ENCODE measurements at regions not wholly inside any gene's neighbourhood (a gene's known extent, or its start where the extent isn't known, plus 50 kb on each side); places are given as distances from the start of the nearest gene placed in this dataset.

DNA sequence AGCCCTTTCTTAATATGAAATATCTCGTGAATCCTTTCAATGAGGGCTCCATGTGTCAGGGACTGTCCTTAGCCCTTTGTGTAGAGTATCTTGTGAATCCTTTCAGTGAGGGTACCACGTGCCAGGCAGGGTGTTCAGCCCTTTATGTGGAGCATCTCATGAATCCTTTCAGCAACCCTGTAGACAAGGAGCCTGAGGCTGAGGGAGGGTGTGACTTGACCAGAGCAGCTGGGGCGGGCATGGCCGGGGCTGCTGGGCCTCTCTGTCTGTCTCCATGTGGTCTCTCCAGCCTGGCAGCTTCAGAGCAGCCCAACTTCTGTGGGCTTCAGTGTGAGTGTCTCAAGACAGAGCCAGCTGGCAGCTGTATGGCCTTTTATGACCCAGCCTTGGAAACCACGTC, 140.2 kb downstream of the AACS start:
- H3K27me3 ChIP-seq: peaks cover 0 to 3% (median 0%) of the 10 kb centered on the region in 3 donors
- no peaks in the 10 kb centered on the region for H3K36me3 ChIP-seq
- no peak for TF ChIP-seq POLR2A (IDR thresholded peaks at IDR 0.05)
- H3K9me3 ChIP-seq: no peaks in the 10 kb centered on the region
- in situ Hi-C loops (cut with MboI; ENCODE audit: low sequenced_read_pairs in 4 of 4): no loop called here
- H3K27ac ChIP-seq: no peak overlapping the region
- intact Hi-C loops (cut with DNase I; ENCODE audit: low total_unique reads): no loop called here
- ATAC-seq (no peak), DNase-seq (no peak)
- no peaks in the 10 kb centered on the region for H3K4me1 ChIP-seq
- no peak overlapping the region for H3K4me3 ChIP-seq

DNA sequence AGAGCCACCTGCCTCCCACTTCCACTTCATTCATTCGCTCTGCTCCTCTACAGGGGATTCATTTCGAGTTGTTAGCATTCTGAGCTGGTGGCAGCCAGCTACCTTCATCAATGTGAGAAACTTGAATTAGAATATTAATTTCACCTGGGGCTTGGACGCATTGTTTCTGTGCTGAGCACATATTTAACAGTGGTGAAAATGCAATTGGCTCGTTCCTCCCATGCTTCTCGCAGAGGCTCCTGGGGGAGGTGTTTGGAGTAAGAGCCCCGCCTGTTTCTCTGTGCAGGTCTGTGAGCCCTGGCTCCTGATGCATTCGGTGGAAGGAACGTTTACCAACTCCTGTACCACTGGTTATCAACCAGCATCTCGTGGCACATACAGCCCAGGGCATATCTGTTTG, 141.5 kb downstream of the AACS start:
- in situ Hi-C loops (cut with MboI; ENCODE audit: low sequenced_read_pairs in 4 of 4) (no loop called here), intact Hi-C loops (cut with DNase I; ENCODE audit: low total_unique reads) (no loop called here)

DNA sequence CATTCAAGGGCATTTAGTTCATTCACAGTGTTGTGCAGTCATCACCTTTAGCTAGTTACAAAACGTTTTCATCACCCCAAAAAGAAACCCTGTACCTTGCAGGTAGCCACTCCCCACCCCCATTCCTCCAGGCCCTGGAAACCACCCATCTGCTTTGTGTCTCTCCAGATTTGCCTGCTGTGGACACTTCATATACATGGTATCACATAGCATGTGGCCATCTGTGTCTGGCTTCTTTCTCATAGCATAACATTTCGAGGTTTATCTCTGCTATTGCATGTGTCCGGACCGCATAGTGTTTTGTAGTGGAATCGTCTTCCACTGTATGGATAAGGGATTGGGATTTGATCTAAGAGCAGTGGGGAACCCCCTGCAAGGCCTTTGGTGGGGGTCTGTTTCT, 143.1 kb downstream of the AACS start:
- DNase-seq (no peak), ATAC-seq (no peak)
- no peaks in the 10 kb centered on the region for H3K4me1 ChIP-seq
- H3K27me3 ChIP-seq: peaks cover 0 to 3% (median 0%) of the 10 kb centered on the region in 3 donors
- intact Hi-C loops (cut with DNase I; ENCODE audit: low total_unique reads): no loop called here
- H3K9me3 ChIP-seq: no peaks in the 10 kb centered on the region
- in situ Hi-C loops (cut with MboI; ENCODE audit: low sequenced_read_pairs in 4 of 4): no loop called here
- no peak overlapping the region for H3K4me3 ChIP-seq
- no peak overlapping the region for H3K27ac ChIP-seq
- TF ChIP-seq, protein P1, sequence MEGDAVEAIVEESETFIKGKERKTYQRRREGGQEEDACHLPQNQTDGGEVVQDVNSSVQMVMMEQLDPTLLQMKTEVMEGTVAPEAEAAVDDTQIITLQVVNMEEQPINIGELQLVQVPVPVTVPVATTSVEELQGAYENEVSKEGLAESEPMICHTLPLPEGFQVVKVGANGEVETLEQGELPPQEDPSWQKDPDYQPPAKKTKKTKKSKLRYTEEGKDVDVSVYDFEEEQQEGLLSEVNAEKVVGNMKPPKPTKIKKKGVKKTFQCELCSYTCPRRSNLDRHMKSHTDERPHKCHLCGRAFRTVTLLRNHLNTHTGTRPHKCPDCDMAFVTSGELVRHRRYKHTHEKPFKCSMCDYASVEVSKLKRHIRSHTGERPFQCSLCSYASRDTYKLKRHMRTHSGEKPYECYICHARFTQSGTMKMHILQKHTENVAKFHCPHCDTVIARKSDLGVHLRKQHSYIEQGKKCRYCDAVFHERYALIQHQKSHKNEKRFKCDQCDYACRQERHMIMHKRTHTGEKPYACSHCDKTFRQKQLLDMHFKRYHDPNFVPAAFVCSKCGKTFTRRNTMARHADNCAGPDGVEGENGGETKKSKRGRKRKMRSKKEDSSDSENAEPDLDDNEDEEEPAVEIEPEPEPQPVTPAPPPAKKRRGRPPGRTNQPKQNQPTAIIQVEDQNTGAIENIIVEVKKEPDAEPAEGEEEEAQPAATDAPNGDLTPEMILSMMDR (IDR thresholded peaks at IDR 0.05 in 4 of 5, conservative IDR thresholded peaks at IDR 0.05 in 1 of 5): no peak
- TF ChIP-seq POLR2A (IDR thresholded peaks at IDR 0.05): no peak
- H3K36me3 ChIP-seq: no peaks in the 10 kb centered on the region

More for the DNA sequence above, 141.5 kb downstream of the AACS start:
- Histone ChIP-seq H3K9me3 (no peaks in the 10 kb centered on the region), H3K27me3 (peaks cover 0 to 3% (median 0%) of the 10 kb centered on the region in 3 donors), H3K27ac (no peak overlapping the region), H3K36me3 (no peaks in the 10 kb centered on the region), H3K4me3 (no peak overlapping the region), H3K4me1 (no peaks in the 10 kb centered on the region)
- TF ChIP-seq POLR2A (IDR thresholded peaks at IDR 0.05): no peak
- TF ChIP-seq, protein P1 (IDR thresholded peaks at IDR 0.05 in 4 of 5, conservative IDR thresholded peaks at IDR 0.05 in 1 of 5): no peak
- ATAC-seq: no peak
- no peak for DNase-seq

- Histone ChIP-seq H3K9me3 (no peaks in the 10 kb centered on the region), H3K27me3 (peaks cover 0 to 7% (median 0%) of the 10 kb centered on the region in 3 donors), H3K4me1 (no peaks in the 10 kb centered on the region), H3K36me3 (no peaks in the 10 kb centered on the region), H3K4me3 (no peak overlapping the region), H3K27ac (no peak overlapping the region)
- ATAC-seq (no peak), DNase-seq (no peak)
- no peak for TF ChIP-seq POLR2A (IDR thresholded peaks at IDR 0.05)
- TF ChIP-seq, protein P1 (IDR thresholded peaks at IDR 0.05 in 4 of 5, conservative IDR thresholded peaks at IDR 0.05 in 1 of 5): no peak
- in situ Hi-C loops (cut with MboI; ENCODE audit: low sequenced_read_pairs in 4 of 4): no loop called here
- intact Hi-C loops (cut with DNase I; ENCODE audit: low total_unique reads): no loop called here
Observed at GRCh38 chr12:125208942-125209341, 143.7 kb downstream of the AACS start.

DNA sequence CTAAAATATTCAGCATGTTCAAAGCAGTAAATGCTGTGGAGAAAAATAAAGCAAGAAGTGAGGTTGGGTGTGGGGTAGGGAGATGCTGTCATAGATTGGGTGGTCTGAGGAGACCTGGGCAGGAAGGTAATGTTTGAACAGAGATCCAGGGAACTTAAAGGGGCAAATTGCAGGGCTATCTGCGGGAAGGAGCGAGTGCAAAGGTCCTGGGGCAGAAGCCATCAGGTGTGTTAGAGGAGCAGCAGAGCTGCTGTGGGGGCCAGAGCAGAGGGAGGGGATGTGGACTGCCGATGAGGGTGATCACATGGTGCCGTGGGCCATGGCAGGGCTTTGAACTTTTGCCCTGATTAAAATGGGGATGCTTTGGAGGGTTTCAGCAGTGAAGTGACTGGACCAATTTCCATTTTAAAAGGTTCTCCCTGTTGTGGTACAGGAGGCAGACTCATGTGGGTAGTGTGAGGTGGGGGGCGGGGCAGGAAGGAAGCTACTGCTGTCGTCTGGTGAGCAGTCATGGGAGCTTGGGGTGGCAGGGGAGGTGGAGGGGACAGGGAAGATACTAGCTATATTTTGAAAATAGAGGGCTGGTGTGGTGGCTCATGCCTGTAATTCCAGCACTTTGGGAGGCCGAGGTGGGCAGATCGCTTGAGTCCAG, 145.0 kb downstream of the AACS start:
- Histone ChIP-seq H3K4me3 (no peak overlapping the region), H3K9me3 (no peaks in the 10 kb centered on the region), H3K36me3 (no peaks in the 10 kb centered on the region), H3K4me1 (no peaks in the 10 kb centered on the region), H3K27ac (no peak overlapping the region), H3K27me3 (peaks cover 0 to 4% (median 0%) of the 10 kb centered on the region in 3 donors)
- ATAC-seq (no peak), DNase-seq (no peak)
- TF ChIP-seq POLR2A (IDR thresholded peaks at IDR 0.05): no peak
- TF ChIP-seq, protein P1 (IDR thresholded peaks at IDR 0.05 in 4 of 5, conservative IDR thresholded peaks at IDR 0.05 in 1 of 5): no peak
- intact Hi-C loops (cut with DNase I; ENCODE audit: low total_unique reads): no loop called here
- in situ Hi-C loops (cut with MboI; ENCODE audit: low sequenced_read_pairs in 4 of 4): no loop called here

All from gastrocnemius medialis (tissue), 4 donors.